ENCODE measurements at regions not wholly inside any gene's neighbourhood (a gene's known extent, or its start where the extent isn't known, plus 50 kb on each side); places are given as distances from the start of the nearest gene placed in this dataset.
"Not testable (repeated sequence)": the region's sequence is repeated elsewhere in the genome, so short reads cannot be mapped to it uniquely, and the experiment has no call there.

GRCh38 chr21:6499866-6500265, 4021.5 kb upstream of the TPTE start:
- not testable (repeated sequence) for H3K36me3 ChIP-seq; H3K4me3 ChIP-seq (ENCODE audit: low read depth in 1 of 2, low read length in 1 of 2); H3K27ac ChIP-seq; H3K27me3 ChIP-seq; H3K9me3 ChIP-seq; H3K4me1 ChIP-seq (ENCODE audit: control insufficient read depth in 1 of 2, insufficient read depth in 1 of 2, low read depth in 1 of 2, low read length in 1 of 2)

DNA sequence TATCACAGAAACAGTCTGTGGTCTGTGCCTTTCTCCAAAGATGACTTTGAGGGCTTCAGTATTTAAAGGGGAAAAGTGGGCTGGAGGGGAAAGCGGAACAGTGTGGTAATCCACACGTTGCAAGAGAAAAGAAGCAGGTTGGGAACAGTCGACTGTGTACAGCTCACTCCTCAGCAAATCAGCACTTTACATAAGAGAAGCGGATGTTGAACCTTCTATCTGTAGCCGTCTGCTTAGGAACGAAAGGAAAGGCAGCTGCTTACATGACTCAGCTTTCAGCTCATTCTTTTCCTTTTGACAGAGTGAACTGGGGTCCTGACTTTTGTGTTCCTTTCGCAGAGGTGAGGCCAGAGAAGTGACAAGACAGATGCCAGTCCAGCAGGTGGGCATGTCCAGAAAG, 4020.7 kb upstream of the TPTE start:
- not testable (repeated sequence) for H3K36me3 ChIP-seq

GRCh38 chr21:6506167-6506894, 4015.1 kb upstream of the TPTE start:
- not testable (repeated sequence) for H3K27ac ChIP-seq; H3K36me3 ChIP-seq; H3K9me3 ChIP-seq; H3K4me1 ChIP-seq (ENCODE audit: control insufficient read depth in 1 of 2, insufficient read depth in 1 of 2, low read depth in 1 of 2, low read length in 1 of 2); H3K4me3 ChIP-seq (ENCODE audit: low read depth in 1 of 2, low read length in 1 of 2); H3K27me3 ChIP-seq

More for the DNA sequence above, 4020.7 kb upstream of the TPTE start:
- not testable (repeated sequence) for H3K4me1 ChIP-seq (ENCODE audit: control insufficient read depth in 1 of 2, insufficient read depth in 1 of 2, low read depth in 1 of 2, low read length in 1 of 2); H3K27me3 ChIP-seq; H3K9me3 ChIP-seq; H3K27ac ChIP-seq; H3K4me3 ChIP-seq (ENCODE audit: low read depth in 1 of 2, low read length in 1 of 2)

DNA sequence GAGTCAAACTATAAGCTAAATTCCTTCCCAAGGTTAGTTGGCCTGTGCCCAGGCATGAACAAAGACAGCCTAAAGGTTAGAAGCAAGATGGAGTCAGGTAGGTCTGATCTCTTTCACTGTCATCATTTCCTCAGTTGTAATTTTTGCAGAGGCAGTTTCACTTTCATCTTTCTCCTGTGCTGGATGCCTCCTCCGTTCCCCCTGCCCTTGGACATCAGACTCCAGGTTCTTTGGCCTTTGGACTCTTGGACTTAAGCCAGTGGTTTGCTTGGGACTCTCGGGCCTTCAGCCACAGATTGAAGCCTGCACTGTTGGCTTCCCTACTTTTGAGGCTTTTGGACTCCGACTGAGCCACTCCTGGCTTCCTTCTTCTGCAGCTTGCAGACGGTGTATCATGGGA, 4013.8 kb upstream of the TPTE start:
- not testable (repeated sequence) for H3K4me3 ChIP-seq (ENCODE audit: low read depth in 1 of 2, low read length in 1 of 2); H3K4me1 ChIP-seq (ENCODE audit: control insufficient read depth in 1 of 2, insufficient read depth in 1 of 2, low read depth in 1 of 2, low read length in 1 of 2); H3K36me3 ChIP-seq; H3K27ac ChIP-seq; H3K27me3 ChIP-seq; H3K9me3 ChIP-seq

- not testable (repeated sequence) for H3K36me3 ChIP-seq; H3K27ac ChIP-seq; H3K9me3 ChIP-seq; H3K4me1 ChIP-seq (ENCODE audit: control insufficient read depth in 1 of 2, insufficient read depth in 1 of 2, low read depth in 1 of 2, low read length in 1 of 2); H3K27me3 ChIP-seq; H3K4me3 ChIP-seq (ENCODE audit: low read depth in 1 of 2, low read length in 1 of 2)
Observed at GRCh38 chr21:6521777-6522176, 3999.6 kb upstream of the TPTE start.

GRCh38 chr21:6526213-6526612, 3995.2 kb upstream of the TPTE start:
- not testable (repeated sequence) for H3K27ac ChIP-seq; H3K4me1 ChIP-seq (ENCODE audit: control insufficient read depth in 1 of 2, insufficient read depth in 1 of 2, low read depth in 1 of 2, low read length in 1 of 2); H3K4me3 ChIP-seq (ENCODE audit: low read depth in 1 of 2, low read length in 1 of 2); H3K9me3 ChIP-seq; H3K36me3 ChIP-seq; H3K27me3 ChIP-seq

DNA sequence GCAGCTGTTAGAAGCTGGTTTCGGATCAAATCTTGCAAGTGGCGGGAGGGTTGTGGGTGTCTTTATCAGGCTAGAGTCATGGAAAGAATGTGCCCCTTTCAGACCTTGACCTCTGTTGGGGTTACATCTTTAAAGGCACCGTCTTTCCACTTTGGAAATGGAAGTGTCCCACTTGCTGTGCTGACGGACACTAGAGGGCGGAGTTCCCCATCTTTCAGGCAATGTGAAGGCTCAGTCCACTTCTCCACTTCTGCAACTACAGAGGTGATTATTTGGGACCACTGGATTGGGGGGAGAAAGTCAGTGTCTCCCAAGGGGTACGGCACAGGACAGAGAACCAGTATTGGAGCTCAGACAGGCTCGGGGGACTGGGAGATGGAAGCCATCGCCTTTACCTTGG, 3990.7 kb upstream of the TPTE start:
- not testable (repeated sequence) for H3K27me3 ChIP-seq; H3K27ac ChIP-seq; H3K4me1 ChIP-seq (ENCODE audit: control insufficient read depth in 1 of 2, insufficient read depth in 1 of 2, low read depth in 1 of 2, low read length in 1 of 2); H3K36me3 ChIP-seq; H3K9me3 ChIP-seq; H3K4me3 ChIP-seq (ENCODE audit: low read depth in 1 of 2, low read length in 1 of 2)

DNA sequence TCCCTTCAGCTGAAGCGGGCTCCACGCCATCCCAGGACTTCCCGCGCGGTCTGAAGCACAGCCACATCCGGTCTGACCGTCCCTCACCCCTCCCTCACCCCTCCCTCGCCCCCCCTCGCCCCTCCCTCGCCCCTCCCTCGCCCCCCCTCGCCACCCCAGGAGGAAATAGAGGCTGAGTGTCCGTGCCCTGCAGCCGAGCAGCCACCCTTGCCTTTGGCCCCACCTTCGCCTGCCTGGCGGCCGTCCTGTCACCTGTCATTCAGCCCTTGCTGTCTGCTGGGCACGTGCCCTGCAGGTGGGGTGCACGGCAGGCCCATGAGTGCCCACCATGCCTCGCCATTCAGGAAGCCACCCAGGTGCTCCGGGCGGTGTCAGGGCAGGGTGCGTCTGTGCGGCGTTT, 3988.1 kb upstream of the TPTE start:
- not testable (repeated sequence) for H3K36me3 ChIP-seq; H3K27ac ChIP-seq; H3K27me3 ChIP-seq; H3K4me3 ChIP-seq (ENCODE audit: low read depth in 1 of 2, low read length in 1 of 2); H3K4me1 ChIP-seq (ENCODE audit: control insufficient read depth in 1 of 2, insufficient read depth in 1 of 2, low read depth in 1 of 2, low read length in 1 of 2); H3K9me3 ChIP-seq

DNA sequence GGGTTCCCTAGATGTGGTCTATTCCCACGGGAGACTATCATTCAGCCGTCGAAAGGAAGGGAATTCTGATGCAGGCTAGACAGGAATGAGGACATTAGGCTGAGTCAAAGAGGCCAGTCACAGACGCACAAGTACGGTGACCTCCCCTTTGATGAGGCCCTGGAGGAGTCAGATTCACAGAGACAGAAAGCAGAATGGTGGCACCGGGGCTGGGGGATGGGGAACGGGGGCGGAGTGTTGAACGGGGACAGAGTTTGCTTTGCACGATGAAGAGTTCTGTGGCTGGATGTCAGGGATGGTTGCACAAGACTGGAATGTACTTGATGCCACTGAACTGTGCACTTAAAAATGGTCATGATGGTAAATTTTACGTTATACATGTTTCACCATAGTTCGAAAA, 3983.1 kb upstream of the TPTE start:
- H3K4me3 ChIP-seq (ENCODE audit: low read depth in 1 of 2, low read length in 1 of 2); H3K9me3 ChIP-seq; H3K27me3 ChIP-seq; H3K27ac ChIP-seq; H3K4me1 ChIP-seq (ENCODE audit: control insufficient read depth in 1 of 2, insufficient read depth in 1 of 2, low read depth in 1 of 2, low read length in 1 of 2); H3K36me3 ChIP-seq: not testable (repeated sequence)

GRCh38 chr21:6539688-6540087, 3981.7 kb upstream of the TPTE start:
- not testable (repeated sequence) for H3K27ac ChIP-seq; H3K27me3 ChIP-seq; H3K36me3 ChIP-seq; H3K9me3 ChIP-seq; H3K4me3 ChIP-seq (ENCODE audit: low read depth in 1 of 2, low read length in 1 of 2); H3K4me1 ChIP-seq (ENCODE audit: control insufficient read depth in 1 of 2, insufficient read depth in 1 of 2, low read depth in 1 of 2, low read length in 1 of 2)

- not testable (repeated sequence) for H3K9me3 ChIP-seq; H3K36me3 ChIP-seq; H3K4me3 ChIP-seq (ENCODE audit: low read depth in 1 of 2, low read length in 1 of 2); H3K27me3 ChIP-seq; H3K4me1 ChIP-seq (ENCODE audit: control insufficient read depth in 1 of 2, insufficient read depth in 1 of 2, low read depth in 1 of 2, low read length in 1 of 2); H3K27ac ChIP-seq
Observed at GRCh38 chr21:6541036-6541435, 3980.3 kb upstream of the TPTE start.

DNA sequence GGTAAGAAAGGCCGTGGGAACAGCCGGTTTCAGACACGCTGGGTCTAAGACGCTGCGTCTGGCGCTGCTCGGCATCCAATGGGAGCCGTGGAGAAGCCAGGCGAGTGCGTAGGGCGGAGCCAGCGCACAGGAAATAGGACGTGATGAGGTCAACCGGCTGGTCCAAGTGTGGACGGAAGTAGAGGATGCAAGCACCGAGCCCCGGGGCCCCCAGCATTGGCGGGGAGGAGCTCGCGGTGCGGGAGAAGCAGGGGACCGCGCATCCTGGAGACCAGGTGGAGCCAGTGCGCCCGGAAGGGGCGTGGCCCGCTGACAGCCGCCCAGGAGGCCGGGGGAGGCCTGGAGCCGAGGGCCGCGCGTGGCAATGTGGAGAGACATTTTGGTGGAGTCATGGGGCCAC, 3976.1 kb upstream of the TPTE start:
- not testable (repeated sequence) for H3K4me1 ChIP-seq (ENCODE audit: control insufficient read depth in 1 of 2, insufficient read depth in 1 of 2, low read depth in 1 of 2, low read length in 1 of 2); H3K36me3 ChIP-seq; H3K9me3 ChIP-seq; H3K4me3 ChIP-seq (ENCODE audit: low read depth in 1 of 2, low read length in 1 of 2); H3K27me3 ChIP-seq; H3K27ac ChIP-seq

- H3K4me1 ChIP-seq (ENCODE audit: control insufficient read depth in 1 of 2, insufficient read depth in 1 of 2, low read depth in 1 of 2, low read length in 1 of 2); H3K36me3 ChIP-seq; H3K4me3 ChIP-seq (ENCODE audit: low read depth in 1 of 2, low read length in 1 of 2); H3K9me3 ChIP-seq; H3K27me3 ChIP-seq; H3K27ac ChIP-seq: not testable (repeated sequence)
Observed at GRCh38 chr21:6551045-6551444, 3970.3 kb upstream of the TPTE start.

GRCh38 chr21:6553505-6554376, 3967.6 kb upstream of the TPTE start:
- H3K36me3 ChIP-seq, result not testable (repeated sequence)

More at GRCh38 chr21:6553505-6554376, 3967.6 kb upstream of the TPTE start:
- H3K4me3 ChIP-seq (ENCODE audit: low read depth in 1 of 2, low read length in 1 of 2); H3K27me3 ChIP-seq; H3K27ac ChIP-seq; H3K4me1 ChIP-seq (ENCODE audit: control insufficient read depth in 1 of 2, insufficient read depth in 1 of 2, low read depth in 1 of 2, low read length in 1 of 2); H3K9me3 ChIP-seq: not testable (repeated sequence)

All from neutrophil (primary cell).